ENCODE measurements at regions not wholly inside any gene's neighbourhood (a gene's known extent, or its start where the extent isn't known, plus 50 kb on each side); places are given as distances from the start of the nearest gene placed in this dataset.
"Not testable (repeated sequence)": the region's sequence is repeated elsewhere in the genome, so short reads cannot be mapped to it uniquely, and the experiment has no call there.

DNA sequence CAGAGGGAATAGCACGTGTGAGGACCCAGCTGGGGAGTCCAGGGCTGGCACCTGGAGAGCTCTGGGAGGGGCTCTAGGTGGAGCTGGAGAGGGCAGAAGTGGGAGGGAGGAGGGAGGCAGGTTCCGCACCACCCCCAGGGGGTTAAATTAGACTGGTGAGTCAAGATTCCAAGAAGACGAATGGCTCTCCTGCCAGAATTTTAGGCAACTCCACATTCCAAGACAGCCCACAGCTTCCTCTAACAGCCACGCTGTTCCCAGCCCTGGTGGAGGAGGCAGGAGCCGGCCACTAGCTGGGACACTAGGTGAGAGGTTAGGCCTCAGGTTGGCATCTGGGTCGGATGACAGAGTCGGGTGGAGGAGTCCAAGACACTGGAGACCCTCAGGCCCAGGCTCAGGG is 60.2 kb downstream of the TFAP2C start:
- intact Hi-C loops (cut with micrococcal nuclease) = no loop called here

DNA sequence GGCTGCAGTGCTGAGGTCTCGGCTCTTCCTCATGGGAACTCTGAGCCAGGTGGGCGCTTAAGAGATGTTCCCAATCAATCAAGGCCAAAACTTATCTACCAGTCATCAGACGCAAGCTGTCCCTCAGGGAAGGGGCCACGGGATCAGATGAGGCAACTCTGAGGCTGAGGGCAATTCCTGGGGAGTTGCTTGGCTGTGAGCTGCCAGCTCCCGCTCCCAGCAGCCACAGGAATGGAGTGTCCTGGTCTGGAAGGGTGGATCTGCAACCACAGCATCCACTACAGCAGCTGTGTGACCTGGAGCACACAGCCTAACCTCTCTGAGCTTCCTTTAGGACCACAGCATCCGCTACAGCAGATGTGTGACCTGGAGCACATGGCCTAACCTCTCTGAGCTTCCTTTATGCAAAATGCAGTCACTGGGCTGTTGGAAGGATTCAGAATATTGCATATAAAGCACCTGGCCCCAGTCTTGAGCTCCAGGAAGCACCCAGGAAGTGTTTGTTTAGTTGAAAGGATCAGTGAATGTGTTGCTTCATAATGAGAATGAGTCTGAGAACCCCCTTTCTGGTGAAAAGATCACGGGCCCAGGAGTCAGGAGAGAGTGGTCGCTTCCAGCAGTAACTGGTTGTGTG is 60.9 kb downstream of the TFAP2C start:
- intact Hi-C loops (cut with micrococcal nuclease) = no loop called here

DNA sequence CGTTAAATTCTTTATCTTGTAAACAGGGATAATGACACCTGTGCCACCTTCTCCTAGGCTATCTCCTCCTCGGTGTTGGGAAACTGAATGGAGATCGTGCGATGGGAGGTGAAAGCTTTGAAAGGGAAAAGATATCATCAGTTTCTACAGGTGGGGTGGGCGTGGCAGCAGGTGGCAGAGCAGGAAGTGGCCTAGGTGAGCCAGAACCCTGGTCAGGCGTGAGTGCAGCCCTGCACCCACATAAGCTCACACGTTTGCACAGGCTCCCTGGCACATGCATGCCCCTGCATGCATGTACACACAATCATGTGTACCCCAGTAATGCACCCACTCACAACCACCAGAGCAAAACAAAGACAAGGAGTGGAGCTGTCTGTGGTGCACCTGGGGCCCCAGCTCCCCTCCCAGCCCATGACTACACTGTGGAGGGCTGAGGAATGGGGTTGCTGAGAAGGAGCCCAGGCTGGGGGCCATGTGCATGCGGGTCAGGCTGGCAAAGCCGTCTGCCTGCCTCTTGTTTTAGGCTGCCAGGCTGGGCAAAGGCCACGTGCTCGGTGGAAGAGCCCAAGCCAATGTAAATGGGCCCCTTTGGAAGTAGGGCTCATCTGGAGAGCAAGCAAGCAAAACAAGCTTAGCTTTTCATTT is 61.5 kb downstream of the TFAP2C start:
- intact Hi-C loops (cut with micrococcal nuclease) = no loop called here

DNA sequence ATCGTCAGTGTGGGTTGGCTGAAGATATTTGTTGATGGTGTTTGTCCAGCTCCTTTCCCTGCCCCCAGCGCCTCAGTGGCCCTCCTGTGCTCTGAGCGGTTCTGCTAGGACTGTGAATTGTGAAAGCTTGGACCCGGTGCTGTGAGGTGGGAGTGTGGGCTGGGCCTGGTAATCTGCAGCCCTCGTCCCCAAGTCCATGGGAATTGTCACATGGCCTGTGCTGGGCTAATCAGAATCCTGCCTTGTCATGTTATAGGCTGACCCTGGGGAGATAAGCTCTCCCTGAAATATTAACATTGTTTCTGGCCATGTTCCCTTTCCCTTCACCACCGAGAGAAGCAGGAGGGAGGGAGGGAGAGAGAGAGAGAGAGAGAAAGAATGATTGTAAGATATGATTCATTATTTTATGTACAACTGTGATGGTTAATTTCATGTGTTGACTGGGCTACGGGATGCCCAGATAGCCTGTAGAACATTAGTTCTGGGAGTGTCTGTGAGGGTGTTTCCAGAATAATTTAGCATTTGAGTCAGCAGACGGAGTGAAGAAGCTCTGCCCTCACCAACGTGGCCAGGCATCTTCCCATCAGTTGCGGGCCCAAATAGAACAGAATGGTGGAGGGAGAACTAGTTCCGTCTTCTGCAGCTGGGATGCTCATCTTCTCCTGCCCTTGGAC is 62.4 kb downstream of the TFAP2C start:
- intact Hi-C loops (cut with micrococcal nuclease) = no loop called here

DNA sequence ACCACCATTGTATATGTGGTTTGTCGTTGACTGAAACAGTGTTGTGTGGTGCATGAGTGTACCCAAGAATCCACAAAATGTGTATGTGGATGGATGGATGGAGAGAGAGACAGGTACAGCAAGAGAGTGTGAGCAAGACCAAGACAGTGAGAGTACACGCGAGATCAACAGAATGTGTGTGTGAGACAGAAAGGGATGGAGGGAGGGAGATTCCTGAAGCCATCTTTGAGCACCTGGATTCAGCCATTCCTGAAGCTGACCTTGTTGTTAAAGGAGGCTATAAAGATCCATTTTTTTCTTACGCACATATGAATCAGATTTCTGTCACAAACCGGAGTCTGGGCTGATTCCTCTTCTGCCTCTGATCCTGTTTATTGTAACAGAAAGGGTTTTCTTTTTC is 64.1 kb downstream of the TFAP2C start:
- intact Hi-C loops (cut with micrococcal nuclease) = no loop called here

DNA sequence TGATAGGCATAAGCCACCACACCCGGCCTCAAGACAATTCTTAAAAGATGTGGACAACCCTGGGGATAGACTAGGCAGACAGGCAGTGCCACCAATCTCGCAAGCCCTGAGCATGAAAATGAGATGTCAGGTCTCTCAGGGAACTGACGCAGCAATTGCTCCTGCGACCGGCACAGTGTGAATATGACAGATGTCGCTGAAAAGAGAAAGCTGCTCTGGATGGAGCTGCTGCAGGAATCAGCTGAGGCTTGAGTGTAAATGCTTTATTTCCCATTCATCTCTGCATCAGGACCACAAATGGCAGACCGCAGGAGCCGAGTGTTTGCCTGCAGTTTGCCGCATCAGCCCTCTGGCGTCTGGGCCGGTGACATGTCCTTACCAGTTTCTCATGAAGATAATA is 68.4 kb downstream of the TFAP2C start:
- intact Hi-C loops (cut with micrococcal nuclease) = no loop called here

DNA sequence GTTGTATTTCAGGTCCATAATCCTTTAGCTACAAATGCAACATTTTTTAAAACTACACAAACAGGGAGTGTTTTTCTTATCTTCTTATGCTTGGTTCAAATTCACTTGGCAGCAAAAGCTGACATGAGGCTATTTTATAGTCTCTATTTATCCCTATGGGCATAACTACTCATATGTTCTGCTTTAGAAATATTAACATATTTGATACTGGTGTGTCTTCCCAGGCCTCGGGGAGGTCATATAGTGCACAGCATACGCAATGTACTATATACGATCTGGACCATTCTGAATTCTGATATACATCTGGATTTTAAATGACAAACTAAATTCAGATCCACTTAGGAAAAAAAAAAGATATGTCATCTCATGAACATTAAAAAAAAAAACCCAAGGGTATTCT is 69.2 kb downstream of the TFAP2C start:
- intact Hi-C loops (cut with micrococcal nuclease) = no loop called here

DNA sequence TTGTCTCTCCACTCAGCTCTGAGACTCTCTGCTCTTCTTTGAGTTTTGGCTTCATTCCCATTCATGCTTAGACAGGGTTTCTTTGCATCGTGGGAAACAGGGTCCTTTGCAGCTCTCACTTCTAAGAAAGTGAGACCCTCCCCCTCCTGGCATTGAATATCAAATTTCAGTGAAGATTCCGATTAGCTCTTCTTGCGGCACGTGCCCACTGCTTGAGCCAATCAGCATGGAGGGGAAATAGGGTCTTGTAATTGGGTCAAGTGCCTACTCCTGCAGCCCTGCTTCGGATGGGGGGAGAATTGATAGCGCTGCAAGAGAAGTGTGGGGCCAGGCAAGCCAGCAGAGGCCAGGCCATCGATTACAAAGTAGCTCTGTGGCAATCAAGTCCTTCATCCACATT is 69.6 kb downstream of the TFAP2C start:
- intact Hi-C loops (cut with micrococcal nuclease) = no loop called here

DNA sequence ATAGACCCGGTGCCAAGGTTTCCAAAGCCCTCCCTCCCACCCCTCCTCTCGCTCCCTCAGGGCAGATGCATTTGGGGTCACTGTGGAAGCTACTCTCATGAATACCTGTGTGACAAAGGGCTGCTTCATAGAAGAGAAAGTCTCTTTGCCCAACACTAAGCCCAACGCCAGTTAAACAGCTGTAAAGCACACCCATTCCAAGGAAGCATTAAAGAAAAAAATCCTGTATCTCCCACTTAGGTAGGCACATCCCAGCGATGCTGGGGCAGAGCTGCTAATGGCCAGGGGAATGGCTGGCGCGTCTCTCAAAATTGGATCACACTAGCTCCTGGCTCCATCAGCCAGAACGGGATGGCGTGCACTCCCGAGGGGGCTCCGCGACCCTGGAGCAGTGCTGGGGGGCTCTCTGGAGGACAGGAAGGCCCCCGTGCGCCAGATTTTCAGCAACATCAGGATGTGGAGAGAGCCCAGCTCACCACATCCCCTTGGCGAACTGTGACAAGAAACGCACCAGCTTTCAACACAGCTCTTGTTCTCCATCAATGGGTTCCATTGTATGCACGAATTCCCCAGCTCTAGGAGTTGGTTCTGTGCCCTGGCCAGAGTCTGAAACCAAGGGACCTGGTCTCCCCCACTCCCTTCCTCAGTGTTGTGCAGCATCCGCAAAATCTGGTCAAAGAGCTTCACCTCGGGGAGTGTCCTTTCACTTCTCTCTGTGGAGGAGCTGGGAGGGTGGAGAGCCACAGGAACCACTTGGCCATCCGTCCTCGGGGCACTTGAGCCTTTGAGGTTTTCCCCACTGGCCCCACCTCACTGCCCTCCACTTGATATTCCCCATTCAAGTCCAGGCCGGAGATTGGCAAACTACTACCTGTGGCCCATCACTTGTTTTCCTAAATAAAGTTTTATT is 74.1 kb downstream of the TFAP2C start:
- intact Hi-C loops (cut with micrococcal nuclease) = no loop called here

DNA sequence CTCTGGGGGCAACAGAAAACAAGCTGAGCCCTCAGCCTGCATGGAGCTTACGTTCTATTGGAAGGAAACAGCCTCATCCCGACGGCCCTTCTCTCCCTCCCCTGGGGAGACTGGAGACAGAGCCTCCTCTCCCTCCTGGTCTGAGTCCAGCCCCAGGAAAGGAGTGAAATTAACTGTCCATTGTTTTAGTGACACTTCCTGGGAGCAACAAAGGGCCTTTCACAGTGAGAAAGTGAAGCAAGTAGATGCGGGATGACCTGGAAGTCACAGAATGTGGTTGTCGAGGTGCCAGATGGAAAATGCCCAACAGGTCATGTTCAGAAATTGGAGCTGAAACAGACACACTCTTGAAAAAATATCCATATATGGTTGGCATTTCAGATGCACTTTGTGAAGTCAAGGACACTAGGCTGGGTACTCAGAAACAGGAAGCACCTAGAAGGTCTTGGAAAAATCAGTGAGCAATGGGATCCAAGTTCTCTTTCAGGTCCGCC is 77.8 kb downstream of the TFAP2C start:
- intact Hi-C loops (cut with micrococcal nuclease) = no loop called here

DNA sequence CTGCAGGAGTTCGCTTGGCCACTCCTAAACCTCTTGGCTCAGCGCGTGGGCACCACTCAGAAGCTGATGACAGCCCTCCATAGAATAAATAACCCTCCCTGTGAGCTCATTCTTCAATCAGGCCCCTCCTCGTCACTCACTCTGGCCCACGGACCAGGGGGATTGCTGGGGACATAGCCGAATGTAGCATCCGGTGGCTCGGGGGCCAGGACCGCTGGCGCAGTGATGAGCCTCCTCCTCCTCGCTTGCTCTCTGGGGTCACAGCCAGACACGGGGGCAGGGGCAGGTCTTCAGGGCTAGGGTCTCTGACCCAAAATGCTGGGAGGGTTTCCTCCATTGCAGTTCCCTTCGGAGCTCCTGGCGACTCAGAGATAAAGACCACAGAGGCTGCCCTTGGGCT is 79.9 kb downstream of the TFAP2C start:
- intact Hi-C loops (cut with micrococcal nuclease) = no loop called here

DNA sequence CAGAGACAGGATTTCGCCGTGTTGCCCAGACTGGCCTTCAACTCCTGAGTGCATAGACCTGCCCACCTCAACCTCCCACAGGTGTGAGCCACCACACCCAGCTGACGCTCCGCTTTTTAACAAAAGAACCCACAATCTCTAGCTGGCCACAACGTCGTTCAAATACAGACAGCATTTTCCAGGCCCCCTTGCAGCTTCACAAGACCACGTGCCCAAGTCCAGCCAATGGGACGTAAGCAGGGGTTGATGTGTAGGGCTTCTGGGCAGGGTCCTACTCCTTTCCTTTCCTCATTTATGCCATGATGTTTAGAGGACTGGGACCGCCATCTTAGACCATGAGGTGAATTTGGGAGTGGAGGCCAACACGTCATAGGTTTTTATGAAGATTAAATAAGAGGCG is 81.0 kb downstream of the TFAP2C start:
- intact Hi-C loops (cut with micrococcal nuclease) = no loop called here

DNA sequence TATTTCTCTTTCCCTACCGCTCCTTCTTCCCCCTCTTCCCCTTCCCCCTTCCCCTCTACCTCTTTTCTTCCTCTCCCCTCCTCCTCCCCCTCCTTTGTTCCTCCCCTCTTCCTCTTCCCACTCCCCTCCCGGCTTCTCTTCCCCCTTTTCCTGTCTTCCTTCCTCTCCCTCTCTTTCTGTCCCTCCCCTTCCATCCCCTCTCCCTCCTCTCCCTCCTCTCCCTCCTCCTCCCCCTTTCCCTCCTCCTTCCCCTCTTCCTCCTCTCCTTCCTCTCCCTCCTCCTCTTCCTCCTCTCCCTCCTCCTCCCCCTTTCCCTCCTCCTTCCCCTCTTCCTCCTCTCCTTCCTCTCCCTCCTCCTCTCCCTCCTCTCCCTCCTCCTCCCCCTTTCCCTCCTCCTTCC is 81.5 kb downstream of the TFAP2C start:
- intact Hi-C loops (cut with micrococcal nuclease) = not testable (repeated sequence)

DNA sequence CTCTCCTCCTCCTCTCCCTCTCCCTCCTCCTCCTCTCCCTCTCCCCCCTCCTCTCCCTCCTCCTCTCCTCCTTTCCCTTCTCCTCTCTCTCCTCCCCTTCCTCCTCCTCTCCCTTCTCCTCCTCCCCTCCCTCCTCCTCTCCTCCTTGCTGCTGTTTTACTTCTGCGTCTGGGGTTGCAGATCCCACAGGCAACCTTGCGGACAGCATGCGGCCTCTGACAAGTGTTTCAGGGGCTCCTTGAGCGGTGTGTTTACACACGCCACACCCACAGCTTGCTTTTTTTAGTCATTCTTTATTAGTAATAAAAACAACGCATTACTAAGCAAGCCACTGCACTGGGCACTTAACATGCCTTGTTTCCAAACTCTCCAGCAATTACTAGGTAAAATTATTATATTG is 81.9 kb downstream of the TFAP2C start:
- intact Hi-C loops (cut with micrococcal nuclease) = no loop called here

DNA sequence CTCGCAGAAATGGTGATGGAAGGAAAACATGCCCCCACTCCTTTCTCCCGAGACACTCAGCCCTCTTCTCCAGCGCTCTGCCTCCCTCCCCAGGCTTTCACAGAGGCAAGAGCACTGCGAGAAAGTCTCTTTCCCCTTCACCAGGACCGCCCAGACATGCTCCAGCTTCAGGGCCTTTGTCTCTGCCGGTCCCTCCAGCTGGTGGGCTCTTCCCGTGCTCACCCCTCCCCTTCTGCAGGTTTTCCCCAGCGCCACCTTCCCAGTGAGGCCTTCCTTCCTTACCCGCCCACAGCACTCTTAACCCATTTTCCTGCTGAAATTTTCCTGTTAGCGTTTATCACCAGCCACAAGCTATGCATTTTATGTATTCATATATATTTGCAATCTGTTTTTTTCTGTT is 86.2 kb downstream of the TFAP2C start:
- intact Hi-C loops (cut with micrococcal nuclease) = no loop called here

DNA sequence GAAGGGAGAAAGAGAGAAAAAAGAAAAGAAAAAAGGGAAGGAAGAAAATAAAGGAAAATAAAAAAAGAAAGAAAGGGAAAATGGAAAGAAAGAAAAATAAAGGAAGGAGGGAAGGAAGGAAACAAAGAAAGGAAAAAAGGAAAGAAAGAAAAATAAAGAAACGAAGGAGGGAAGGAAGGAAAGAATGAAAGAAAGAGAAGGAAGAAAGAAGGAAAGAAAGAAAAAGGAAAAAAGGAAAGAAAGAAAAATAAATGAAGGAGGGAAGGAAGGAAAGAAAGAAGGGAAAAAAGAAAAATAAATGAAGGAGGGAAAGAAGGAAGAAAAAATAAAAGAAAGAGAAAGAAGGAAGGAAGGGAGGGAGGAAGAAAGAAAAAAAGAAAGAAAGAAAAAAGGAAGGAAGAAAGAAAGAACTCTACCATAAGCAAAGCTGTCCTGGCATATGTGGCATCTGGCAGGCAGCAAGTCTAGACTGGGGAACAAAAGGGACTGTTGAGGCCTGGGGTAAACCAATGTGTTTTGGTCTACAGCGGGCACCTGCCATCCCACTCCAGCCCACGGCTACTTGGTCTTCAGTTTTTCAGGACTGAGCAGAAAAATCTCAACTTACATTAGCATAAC is 86.9 kb downstream of the TFAP2C start:
- intact Hi-C loops (cut with micrococcal nuclease) = no loop called here

DNA sequence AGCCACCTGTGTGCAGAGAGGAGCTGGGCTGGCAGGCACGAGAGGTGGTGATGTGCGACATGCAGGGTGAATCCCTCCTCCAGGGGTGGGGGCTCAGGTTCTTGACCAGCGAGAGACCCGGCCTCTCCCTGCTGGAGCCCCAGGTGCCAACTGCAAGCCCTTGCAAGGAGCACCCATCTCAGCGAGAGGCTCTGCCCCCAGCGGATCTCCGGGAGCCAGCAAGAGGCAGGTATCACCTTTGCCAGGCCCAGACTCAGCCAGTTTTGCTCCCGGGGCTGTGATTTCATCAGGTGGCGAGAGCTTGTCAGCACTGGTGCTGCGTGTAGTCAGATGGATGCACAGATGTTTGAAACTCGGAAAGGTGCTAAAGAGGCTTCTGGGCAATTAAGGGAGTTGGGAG is 87.7 kb downstream of the TFAP2C start:
- intact Hi-C loops (cut with micrococcal nuclease) = no loop called here

DNA sequence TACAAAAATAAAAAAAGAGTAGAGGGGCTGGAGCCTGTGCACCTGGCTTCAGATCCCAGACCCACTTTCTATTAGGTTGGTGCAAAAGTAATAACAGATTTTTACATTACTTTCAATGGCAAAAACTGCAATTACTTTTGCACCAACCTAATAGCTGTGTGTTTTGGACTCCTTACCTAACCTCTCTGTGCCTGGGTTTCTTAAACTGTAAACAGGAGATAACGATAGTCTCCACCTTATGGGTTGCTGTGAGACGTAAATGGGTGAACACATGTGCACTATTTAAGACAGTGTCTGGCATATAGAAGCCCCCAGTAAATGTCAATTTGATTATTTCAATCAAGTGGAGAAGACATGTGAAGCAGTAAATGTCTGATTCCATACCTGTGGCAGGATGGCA is 89.7 kb downstream of the TFAP2C start:
- intact Hi-C loops (cut with micrococcal nuclease) = no loop called here

DNA sequence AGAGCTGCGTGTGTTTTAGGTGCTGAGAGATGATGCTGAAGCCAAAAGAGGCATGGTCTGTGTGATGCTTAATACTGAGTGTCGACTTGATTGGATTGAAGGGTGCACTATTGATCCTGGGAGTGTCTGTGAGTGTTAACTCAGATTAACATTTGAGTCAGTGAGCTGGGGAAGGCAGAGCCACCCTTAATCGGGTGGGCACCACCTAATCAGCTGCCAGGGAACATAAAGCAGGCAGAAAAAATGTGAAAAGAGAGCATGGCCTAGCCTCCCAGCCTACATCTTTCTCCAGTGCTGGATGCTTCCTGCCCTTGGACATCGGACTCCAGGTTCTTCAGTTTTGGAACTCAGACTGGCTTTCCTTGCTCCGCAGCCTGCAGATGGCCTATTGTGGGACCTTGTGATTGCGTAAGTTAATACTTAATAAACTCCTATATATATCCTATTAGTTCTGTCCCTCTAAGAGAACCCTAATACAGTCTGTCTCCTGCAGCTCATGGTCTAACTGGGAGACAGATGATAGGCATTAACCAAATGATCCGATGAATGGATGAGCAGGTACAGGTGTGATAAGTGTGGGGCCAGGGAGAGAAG is 91.6 kb downstream of the TFAP2C start:
- intact Hi-C loops (cut with micrococcal nuclease) = no loop called here

DNA sequence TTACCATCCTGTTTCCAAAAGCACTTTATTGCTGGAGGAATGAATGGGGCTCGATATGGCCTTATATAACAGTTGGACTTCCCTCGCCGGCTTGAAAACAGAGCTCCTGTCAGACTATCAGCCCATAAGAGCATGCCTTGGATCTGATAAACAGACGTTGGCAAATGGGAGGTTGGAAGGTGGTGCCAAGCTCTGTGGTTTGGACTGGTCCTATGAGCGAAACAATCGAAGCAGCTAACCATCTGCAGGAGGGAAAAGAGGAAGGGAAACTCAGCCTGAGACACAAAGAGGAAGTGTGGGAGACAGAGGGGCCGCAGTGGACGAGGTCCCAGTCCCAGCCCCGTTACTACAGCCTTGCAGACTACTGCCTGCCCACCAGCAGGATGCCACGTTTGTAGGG is 92.9 kb downstream of the TFAP2C start:
- intact Hi-C loops (cut with micrococcal nuclease) = no loop called here

DNA sequence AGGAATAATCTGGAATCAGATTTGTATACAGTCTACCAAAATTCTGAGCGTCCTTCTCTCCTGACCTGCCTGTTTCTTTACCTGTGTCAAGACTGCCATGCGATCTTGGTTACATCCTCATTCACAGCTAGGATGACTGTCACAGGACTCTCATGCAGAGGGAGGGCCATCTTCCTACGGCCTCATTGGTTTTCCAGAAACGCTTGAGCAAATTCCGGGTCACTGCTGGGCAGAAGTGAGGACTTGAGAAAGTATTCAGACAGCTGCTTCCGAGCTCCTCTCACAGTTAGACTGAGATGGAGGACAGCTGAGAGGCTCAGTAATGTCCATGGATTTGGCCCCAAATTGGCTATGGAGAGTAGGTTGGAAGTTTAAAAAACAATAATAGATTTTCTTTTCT is 94.2 kb downstream of the TFAP2C start:
- intact Hi-C loops (cut with micrococcal nuclease) = no loop called here

Data from T-helper 2 cell treated with Interferon-gamma antibody and Interleukin-4, amounts not matched to agents 100 ng/mL and 5 ng/mL, for 36 hours (primary cell).